HG03565 (cell line): ENCODE measurements at regions not wholly inside any gene's neighbourhood (a gene's known extent, or its start where the extent isn't known, plus 50 kb on each side); places are given as distances from the start of the nearest gene placed in this dataset.

Source experiments
- ATAC-seq: cut with Tn5 transposase; IDR thresholded peaks from one replicate; pipeline ENCODE4 v1.9.1; 2021; ENCODE audit warnings: mild to moderate bottlenecking, moderate library complexity; ENCODE audit not compliant: unreplicated experiment

- no peak for ATAC-seq
Observed at GRCh38 chr1:229046251-229046853, 224.6 kb upstream of the RAB4A start.

GRCh38 chr1:229047161-229047839 lies 223.6 kb upstream of the RAB4A start:
- no peak for ATAC-seq

- no peak for ATAC-seq
Observed at GRCh38 chr1:229047840-229048620, 222.9 kb upstream of the RAB4A start.

GRCh38 chr1:229048896-229049295 lies 222.0 kb upstream of the RAB4A start:
- ATAC-seq = no peak

- no peak for ATAC-seq
Observed at GRCh38 chr1:229056046-229056445, 214.9 kb upstream of the RAB4A start.

- no peak for ATAC-seq
Observed at GRCh38 chr1:229058111-229058561, 212.8 kb upstream of the RAB4A start.

- no peak for ATAC-seq
Observed at GRCh38 chr1:229058729-229059128, 212.2 kb upstream of the RAB4A start.

GRCh38 chr1:229059671-229060539 lies 211.0 kb upstream of the RAB4A start:
- no peak for ATAC-seq

GRCh38 chr1:229062135-229062534 lies 208.8 kb upstream of the RAB4A start:
- no peak for ATAC-seq

GRCh38 chr1:229063154-229063773 lies 207.6 kb upstream of the RAB4A start:
- ATAC-seq = no peak

- no peak for ATAC-seq
Observed at GRCh38 chr1:229064320-229065168, 206.4 kb upstream of the RAB4A start.

GRCh38 chr1:229065613-229066012 lies 205.3 kb upstream of the RAB4A start:
- ATAC-seq = no peak

- ATAC-seq = no peak
Observed at GRCh38 chr1:229066591-229066990, 204.3 kb upstream of the RAB4A start.

GRCh38 chr1:229067546-229067945 lies 203.4 kb upstream of the RAB4A start:
- no peak for ATAC-seq

GRCh38 chr1:229068270-229068987 lies 202.5 kb upstream of the RAB4A start:
- ATAC-seq = no peak

- no peak for ATAC-seq
Observed at GRCh38 chr1:229069176-229069575, 201.7 kb upstream of the RAB4A start.

GRCh38 chr1:229070168-229070567 lies 200.7 kb upstream of the RAB4A start:
- ATAC-seq = no peak

- no peak for ATAC-seq
Observed at GRCh38 chr1:229073251-229073650, 197.7 kb upstream of the RAB4A start.

- ATAC-seq = no peak
Observed at GRCh38 chr1:229075217-229075616, 195.7 kb upstream of the RAB4A start.
